HG03575 (cell line): ENCODE measurements at regions not wholly inside any gene's neighbourhood (a gene's known extent, or its start where the extent isn't known, plus 50 kb on each side); places are given as distances from the start of the nearest gene placed in this dataset.
"Not testable (repeated sequence)": the region's sequence is repeated elsewhere in the genome, so short reads cannot be mapped to it uniquely, and the experiment has no call there.

ENCODE experiments used
- ATAC-seq: cut with Tn5 transposase; IDR thresholded peaks from one replicate; pipeline ENCODE4 v1.9.1; 2021; ENCODE audit not compliant: unreplicated experiment, insufficient number of reproducible peaks, low FRiP score; ENCODE audit errors: extremely low read depth

DNA sequence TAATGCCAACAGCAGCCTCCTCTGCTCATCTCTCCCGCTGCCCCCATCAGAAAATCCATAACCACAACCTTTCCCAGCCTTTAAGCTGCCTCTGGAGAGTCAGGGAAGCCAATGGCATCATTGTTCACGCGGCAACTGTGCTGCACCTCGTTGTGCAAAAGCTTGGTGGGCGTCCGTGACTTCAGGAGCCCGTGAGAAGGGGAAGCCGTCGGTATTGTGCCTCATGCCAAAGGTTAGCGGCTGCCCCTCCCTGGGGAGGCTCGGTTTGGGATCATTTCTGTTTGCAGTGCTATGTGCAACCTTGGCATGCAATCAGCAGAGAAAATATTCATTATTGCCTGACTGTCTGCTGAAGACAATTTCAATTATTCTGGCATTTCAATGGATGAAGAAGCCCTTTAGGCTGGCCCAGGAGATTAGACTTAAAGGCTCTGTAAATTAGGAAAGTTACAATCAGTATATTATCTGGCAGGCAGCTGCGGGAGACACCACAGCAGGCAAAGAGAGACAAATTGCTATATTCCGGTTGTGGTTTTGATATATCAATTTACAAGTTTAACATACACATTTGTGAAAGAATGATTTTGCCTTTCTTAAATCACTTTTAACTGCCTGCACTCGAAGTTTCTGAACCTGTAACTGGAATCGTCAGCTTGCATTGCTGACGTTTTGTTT is 244.5 kb downstream of the GATA3 start:
- no peak for ATAC-seq

GRCh38 chr10:8300925-8301324 is 246.4 kb downstream of the GATA3 start:
- ATAC-seq = no peak

GRCh38 chr10:8301333-8301732 is 246.8 kb downstream of the GATA3 start:
- no peak for ATAC-seq

DNA sequence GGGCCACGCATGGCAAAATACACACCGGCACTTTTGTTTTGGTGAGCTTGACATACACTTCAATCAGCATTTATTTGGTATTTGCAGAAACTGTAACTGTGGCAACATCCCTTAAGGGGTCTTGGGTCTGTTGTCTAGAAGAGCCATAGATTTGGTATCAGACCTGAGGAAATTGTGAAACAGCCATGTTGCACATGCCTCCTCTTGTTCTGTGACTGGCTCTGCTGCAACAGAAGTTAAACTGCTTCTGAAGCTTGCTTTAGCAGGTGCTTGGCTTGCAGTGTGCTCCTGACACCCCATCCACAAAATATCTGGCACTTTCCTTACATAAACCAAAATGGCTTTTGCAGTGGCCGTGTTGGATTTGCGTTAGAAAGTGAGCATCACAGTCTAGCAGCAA is 247.3 kb downstream of the GATA3 start:
- no peak for ATAC-seq

DNA sequence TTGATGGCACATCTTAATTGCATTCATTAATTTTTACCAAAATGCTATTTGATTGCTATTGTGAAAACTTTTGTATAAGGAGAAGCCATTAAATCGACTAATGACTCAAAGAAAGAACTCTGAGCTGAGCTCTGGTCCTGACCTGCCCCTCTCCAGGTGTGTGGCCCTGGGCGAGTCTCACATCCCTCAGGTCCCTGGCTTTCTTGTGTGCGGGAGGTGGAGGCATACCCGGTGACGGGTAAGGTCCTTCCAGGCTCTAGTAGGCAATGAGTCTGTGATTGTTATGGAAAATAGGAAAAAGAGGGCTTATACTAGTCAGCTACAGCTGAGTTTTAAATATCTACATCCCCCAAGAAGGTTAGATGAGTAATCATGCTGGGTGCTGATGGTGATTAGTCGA is 248.1 kb downstream of the GATA3 start:
- ATAC-seq = no peak

GRCh38 chr10:8304861-8305260 is 250.4 kb downstream of the GATA3 start:
- no peak for ATAC-seq

DNA sequence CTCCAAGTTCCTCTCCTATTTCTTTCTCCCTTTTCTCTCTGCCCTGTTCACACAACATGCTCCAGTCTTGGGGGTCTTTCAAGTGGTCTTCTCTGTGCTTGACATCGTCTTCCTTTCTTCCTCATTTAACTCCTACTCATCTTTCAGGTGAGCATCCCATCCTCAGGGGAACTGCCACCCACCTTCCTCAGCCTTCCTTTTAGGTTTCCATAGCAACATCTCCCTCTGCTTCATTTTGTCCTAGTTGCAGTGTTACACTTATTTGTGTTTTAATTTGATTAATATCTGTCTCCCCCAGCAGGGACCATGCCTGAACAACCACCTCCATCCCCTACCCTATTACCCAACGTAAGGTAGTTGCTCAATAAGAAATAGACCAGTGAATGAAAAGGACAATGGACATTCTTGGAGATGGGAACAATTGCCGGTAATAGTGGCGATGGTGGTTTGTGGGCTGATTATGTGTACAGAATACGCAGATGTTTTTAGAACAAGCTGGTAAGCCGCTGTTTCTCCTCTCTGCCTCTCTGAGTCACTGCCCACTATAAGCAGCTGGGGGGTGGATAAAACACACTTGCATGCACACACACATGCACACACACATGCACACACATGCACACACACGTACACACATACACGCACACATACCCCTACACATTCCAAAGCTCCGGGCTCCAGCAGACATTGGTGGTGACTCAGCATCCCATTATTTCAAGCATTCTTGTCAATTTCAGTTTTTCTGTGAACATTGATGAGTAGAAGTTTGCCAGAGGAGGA is 251.6 kb downstream of the GATA3 start:
- ATAC-seq = no peak

GRCh38 chr10:8306685-8307364 is 252.3 kb downstream of the GATA3 start:
- no peak for ATAC-seq

DNA sequence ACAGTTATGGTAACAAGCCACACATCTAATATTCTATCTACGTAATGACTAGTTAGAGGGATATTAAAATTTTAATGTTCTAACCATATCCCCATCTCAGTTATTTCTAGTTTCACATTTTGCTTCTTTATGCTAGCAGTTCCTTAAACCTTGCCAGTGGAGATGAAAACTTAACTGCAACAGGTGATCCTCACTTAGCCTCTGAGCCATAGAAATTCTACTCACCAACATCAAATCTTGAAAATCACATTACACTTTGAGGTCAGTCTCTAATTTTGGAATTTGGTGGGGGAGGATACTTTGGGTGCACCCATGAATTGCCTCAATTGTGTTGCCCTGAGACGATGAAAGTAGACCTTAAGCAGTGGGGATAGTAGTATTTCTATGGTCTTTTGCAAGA is 256.4 kb downstream of the GATA3 start:
- ATAC-seq = no peak

- no peak for ATAC-seq
Measured at GRCh38 chr10:8311526-8312070, 257.1 kb downstream of the GATA3 start.

GRCh38 chr10:8312079-8312478 is 257.6 kb downstream of the GATA3 start:
- ATAC-seq = no peak

GRCh38 chr10:8312781-8313180 is 258.3 kb downstream of the GATA3 start:
- no peak for ATAC-seq

GRCh38 chr10:8314486-8314885 is 260.0 kb downstream of the GATA3 start:
- ATAC-seq = no peak

DNA sequence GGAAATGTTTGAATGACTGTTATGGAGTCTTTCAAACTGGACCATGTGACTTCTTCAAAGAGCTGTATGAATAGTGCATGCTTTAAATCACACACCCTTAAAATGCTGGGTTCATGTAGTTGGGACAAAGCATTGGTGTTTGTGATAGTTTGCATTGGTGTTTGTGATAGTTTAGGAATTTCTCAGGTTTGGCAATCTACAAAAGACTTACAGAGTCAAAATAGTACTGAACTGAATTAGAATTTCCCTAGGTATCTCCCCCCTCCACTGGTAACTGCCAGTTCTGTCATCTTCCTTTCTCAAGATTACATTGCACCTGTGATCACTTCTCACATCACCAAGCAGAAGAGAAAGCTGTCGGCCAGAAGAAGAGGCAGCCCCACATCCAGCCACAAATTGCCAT is 261.1 kb downstream of the GATA3 start:
- ATAC-seq = no peak

DNA sequence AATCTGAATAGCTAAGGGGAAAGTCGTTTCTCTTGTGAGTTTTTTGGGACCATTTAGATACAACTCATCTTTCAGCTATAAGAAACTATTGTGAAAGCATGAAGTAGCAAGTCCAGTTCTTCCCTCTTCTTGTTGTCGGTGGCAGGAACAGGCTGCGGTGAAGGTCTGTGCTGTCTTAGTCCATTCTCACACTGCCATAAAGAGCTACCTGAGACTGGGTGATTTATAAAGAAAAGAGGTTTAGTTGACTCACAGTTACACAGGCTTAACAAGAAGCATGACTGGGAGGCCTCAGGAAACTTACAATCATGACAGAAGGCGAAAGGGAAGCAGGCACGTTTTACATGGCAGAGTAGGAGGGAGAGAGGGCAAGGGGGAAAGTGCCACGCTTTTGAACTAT is 261.8 kb downstream of the GATA3 start:
- no peak for ATAC-seq

DNA sequence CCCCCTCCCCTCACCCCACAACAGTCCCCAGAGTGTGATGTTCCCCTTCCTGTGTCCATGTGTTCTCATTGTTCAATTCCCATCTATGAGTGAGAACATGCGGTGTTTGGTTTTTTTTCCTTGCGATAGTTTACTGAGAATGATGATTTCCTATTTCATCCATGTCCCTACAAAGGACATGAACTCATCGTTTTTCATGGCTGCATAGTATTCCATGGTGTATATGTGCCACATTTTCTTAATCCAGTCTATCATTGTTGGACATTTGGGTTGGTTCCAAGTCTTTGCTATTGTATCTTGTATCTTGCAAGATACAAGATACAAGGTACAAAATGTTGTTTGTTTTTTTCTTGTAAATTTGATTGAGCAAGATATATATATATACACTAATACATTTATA is 263.9 kb downstream of the GATA3 start:
- ATAC-seq = not testable (repeated sequence)

GRCh38 chr10:8318956-8319355 is 264.5 kb downstream of the GATA3 start:
- no peak for ATAC-seq

DNA sequence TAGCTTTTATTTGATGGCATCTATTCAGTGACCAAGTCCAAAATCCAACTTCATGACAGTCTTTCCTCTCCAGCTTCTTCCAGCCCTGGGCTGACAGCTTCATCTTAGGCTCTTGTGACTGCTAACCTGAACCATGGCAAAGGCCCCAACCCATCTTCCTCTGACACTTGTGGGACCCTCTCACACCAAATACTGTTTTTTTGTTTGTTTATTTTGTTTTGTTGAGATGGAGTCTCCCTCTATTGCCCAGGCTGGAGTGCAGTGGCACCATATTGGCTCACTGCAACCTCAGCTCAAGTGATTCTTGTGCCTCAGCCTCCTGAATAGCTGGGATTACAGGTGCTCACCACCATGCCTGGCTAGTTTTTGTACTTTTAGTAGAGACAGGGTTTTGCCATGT is 265.2 kb downstream of the GATA3 start:
- no peak for ATAC-seq

DNA sequence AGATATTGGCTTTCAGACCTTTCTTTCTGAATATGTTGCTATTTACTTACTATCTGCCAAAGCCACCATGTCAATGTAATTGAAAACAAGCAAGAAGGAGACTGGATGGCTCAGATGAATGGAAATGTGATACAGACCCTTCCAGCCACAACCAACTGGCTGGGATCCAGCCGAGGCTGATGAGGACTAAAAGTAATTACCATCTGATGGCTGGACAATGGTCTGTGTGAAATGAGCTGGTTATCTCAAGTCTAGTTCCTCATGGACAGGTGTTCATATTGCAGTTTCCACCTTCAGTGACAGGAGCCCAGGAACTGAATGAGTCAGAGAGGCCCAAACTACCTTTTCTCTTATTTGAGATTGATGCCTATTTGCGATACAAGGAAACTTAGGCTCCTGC is 267.5 kb downstream of the GATA3 start:
- no peak for ATAC-seq
